Neural cell (in vitro differentiated cells): ENCODE measurements at regions not wholly inside any gene's neighbourhood (a gene's known extent, or its start where the extent isn't known, plus 50 kb on each side); places are given as distances from the start of the nearest gene placed in this dataset.
A peak's percentile ranks its signal among the peaks of the same experiment; 100 is the strongest.

Experiments used
- H2AFZ ChIP-seq: fragments of 200-600, 300-800 bp; sonication (generic), shearing (Covaris generic); 2 replicates; pipeline ENCODE4 v1.6.0; 2014; ENCODE audit warnings: low read depth, mild to moderate bottlenecking, antibody characterized with exemption, low read length, moderate library complexity
- H3F3A ChIP-seq: fragments of 200-600 bp; shearing (Covaris generic); 2 replicates; pipeline ENCODE4 v1.6.1; 2016; ENCODE audit warnings: mild to moderate bottlenecking, moderate library complexity, mixed read lengths, antibody characterized with exemption, low read length; ENCODE audit not compliant: insufficient read depth, poor library complexity, severe bottlenecking
- H3K27ac ChIP-seq: fragments of 200-600, 300-800 bp; sonication (generic), shearing (Covaris generic); 2 replicates; pipeline ENCODE4 v1.5.1; 2014; ENCODE audit warnings: mild to moderate bottlenecking, low read length, moderate library complexity
- H3K27me3 ChIP-seq: fragments of 300-800, 200-600 bp; sonication (generic), shearing (Covaris generic); 2 replicates; pipeline ENCODE4 v1.6.0; 2014; ENCODE audit warnings: mild to moderate bottlenecking, low read depth, low read length, moderate library complexity; ENCODE audit not compliant: insufficient read depth
- H3K36me3 ChIP-seq: fragments of 300-800, 200-600 bp; sonication (generic), shearing (Covaris generic); 2 replicates; pipeline ENCODE4 v1.5.1; 2014; ENCODE audit warnings: mild to moderate bottlenecking, antibody characterized with exemption, low read length, moderate library complexity; ENCODE audit not compliant: insufficient read depth
- H3K4me2 ChIP-seq: fragments of 300-800, 200-600 bp; sonication (generic), shearing (Covaris generic); 2 replicates; pipeline ENCODE4 v1.6.0; 2014; ENCODE audit warnings: mild to moderate bottlenecking, low read length
- H3K4me3 ChIP-seq: fragments of 300-800, 200-600 bp; sonication (generic), shearing (Covaris generic); 2 replicates; pipeline ENCODE4 v1.5.1; 2014; ENCODE audit warnings: mild to moderate bottlenecking, low read length, moderate library complexity
- H3K79me2 ChIP-seq: fragments of 200-600 bp; shearing (Covaris generic); replicated peaks from 2 replicates; pipeline ENCODE4 v1.6.0; 2014; ENCODE audit warnings: mild to moderate bottlenecking, low read length, moderate library complexity; ENCODE audit not compliant: insufficient read depth
- H3K9ac ChIP-seq: fragments of 300-800, 200-600 bp; sonication (generic), shearing (Covaris generic); 2 replicates; pipeline ENCODE4 v1.6.1; 2016; ENCODE audit warnings: mild to moderate bottlenecking, low read length, mixed read lengths
- H3K9me2 ChIP-seq: fragments of 200-600 bp; shearing (Covaris generic); 2 replicates; pipeline ENCODE4 v1.6.1; 2016; ENCODE audit warnings: mild to moderate bottlenecking, low read length, mixed read lengths; ENCODE audit not compliant: insufficient read depth
- H3K9me3 ChIP-seq: fragments of 200-600, 300-800 bp; sonication (generic), shearing (Covaris generic); 2 replicates; pipeline ENCODE4 v1.6.1; 2016; ENCODE audit warnings: mild to moderate bottlenecking, mixed run types, low read length, moderate library complexity, mixed read lengths
- H4K20me1 ChIP-seq: fragments of 200-600 bp; shearing (Covaris generic); 2 replicates; pipeline ENCODE4 v1.6.1; 2016; ENCODE audit warnings: mild to moderate bottlenecking, mixed run types; ENCODE audit not compliant: insufficient read depth
- CTCF ChIP-seq: fragments of 450-650 bp; IDR thresholded peaks from 2 replicates; pipeline ENCODE4 v1.5.1; 2014; ENCODE audit warnings: antibody characterized with exemption, mild to moderate bottlenecking, moderate library complexity; ENCODE audit not compliant: poor library complexity, severe bottlenecking
- EP300 ChIP-seq: fragments of 450-650 bp; conservative IDR thresholded peaks from 2 replicates; pipeline ENCODE4 v1.6.1; 2014; ENCODE audit warnings: antibody characterized with exemption, mild to moderate bottlenecking, moderate library complexity; ENCODE audit not compliant: poor library complexity, severe bottlenecking
- EZH2 ChIP-seq: fragments of 200-600, 300-800 bp; shearing (Covaris generic), sonication (generic); IDR thresholded peaks from 2 replicates; pipeline ENCODE4 v1.6.1; 2014; ENCODE audit warnings: antibody characterized with exemption, low read length, borderline replicate concordance, mild to moderate bottlenecking; ENCODE audit not compliant: insufficient read depth, poor library complexity, severe bottlenecking
- MXI1 ChIP-seq: fragments of 450-650 bp; conservative IDR thresholded peaks from 2 replicates; pipeline ENCODE4 v1.6.1; 2014; ENCODE audit warnings: antibody characterized with exemption, mild to moderate bottlenecking; ENCODE audit not compliant: poor library complexity, severe bottlenecking
- POLR2AphosphoS5 ChIP-seq: IDR thresholded peaks from 2 replicates; pipeline ENCODE4 v1.6.1; 2012
- RAD21 ChIP-seq: fragments of 450-650 bp; conservative IDR thresholded peaks from 2 replicates; pipeline ENCODE4 v1.6.1; 2014; ENCODE audit warnings: antibody characterized with exemption, mild to moderate bottlenecking, moderate library complexity
- SMC3 ChIP-seq: fragments of 450-650 bp; conservative IDR thresholded peaks from 2 replicates; pipeline ENCODE4 v1.6.1; 2014; ENCODE audit warnings: antibody characterized with exemption, mild to moderate bottlenecking, moderate library complexity; ENCODE audit not compliant: poor library complexity
- TAF1 ChIP-seq: IDR thresholded peaks from 2 replicates; pipeline ENCODE4 v1.6.1; 2012; ENCODE audit warnings: low read depth
- TF ChIP-seq, protein P1 (sequence below): IDR thresholded peaks from 2 replicates; pipeline ENCODE4 v1.6.1; 2012; ENCODE audit warnings: borderline replicate concordance

DNA sequence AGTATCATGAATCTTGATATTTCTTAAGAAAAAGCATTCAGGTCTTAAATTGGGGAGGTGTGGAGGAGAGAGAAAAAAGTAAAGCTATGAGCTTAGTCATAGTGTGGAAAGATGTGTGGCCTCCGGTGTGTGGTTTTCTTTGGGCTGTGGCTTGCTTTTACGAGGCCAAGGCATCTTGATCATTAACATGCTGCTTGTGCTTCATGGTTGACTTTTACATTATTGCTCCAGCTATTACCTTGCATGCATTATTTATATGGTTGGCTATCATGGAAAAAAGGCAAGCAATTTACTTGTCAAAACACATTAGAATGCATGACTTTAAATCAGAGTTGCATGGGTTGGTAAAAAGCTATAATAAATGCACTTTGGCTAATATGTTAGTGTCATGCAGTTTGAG lies 300.7 kb upstream of the ADARB2 start:
- H3K9me2 ChIP-seq = no peaks in the 10 kb centered on the region
- H3K27me3 ChIP-seq = no peaks in the 10 kb centered on the region
- H3K9me3 ChIP-seq = no peaks in the 10 kb centered on the region

GRCh38 chr10:2037246-2037645 lies 299.9 kb upstream of the ADARB2 start:
- H3K9me2 ChIP-seq = no peaks in the 10 kb centered on the region
- H4K20me1 ChIP-seq = no peaks in the 10 kb centered on the region
- H2AFZ ChIP-seq = no peak overlapping the region
- H3K79me2 ChIP-seq = no peaks in the 10 kb centered on the region
- no peaks in the 10 kb centered on the region for H3K27me3 ChIP-seq
- no peak overlapping the region for H3K4me3 ChIP-seq
- H3K9me3 ChIP-seq = no peaks in the 10 kb centered on the region
- no peaks in the 10 kb centered on the region for H3F3A ChIP-seq
- no peak for TF ChIP-seq POLR2AphosphoS5
- TF ChIP-seq EP300 = no peak
- no peak for TF ChIP-seq SMC3
- TF ChIP-seq TAF1 = no peak
- TF ChIP-seq, protein P1, sequence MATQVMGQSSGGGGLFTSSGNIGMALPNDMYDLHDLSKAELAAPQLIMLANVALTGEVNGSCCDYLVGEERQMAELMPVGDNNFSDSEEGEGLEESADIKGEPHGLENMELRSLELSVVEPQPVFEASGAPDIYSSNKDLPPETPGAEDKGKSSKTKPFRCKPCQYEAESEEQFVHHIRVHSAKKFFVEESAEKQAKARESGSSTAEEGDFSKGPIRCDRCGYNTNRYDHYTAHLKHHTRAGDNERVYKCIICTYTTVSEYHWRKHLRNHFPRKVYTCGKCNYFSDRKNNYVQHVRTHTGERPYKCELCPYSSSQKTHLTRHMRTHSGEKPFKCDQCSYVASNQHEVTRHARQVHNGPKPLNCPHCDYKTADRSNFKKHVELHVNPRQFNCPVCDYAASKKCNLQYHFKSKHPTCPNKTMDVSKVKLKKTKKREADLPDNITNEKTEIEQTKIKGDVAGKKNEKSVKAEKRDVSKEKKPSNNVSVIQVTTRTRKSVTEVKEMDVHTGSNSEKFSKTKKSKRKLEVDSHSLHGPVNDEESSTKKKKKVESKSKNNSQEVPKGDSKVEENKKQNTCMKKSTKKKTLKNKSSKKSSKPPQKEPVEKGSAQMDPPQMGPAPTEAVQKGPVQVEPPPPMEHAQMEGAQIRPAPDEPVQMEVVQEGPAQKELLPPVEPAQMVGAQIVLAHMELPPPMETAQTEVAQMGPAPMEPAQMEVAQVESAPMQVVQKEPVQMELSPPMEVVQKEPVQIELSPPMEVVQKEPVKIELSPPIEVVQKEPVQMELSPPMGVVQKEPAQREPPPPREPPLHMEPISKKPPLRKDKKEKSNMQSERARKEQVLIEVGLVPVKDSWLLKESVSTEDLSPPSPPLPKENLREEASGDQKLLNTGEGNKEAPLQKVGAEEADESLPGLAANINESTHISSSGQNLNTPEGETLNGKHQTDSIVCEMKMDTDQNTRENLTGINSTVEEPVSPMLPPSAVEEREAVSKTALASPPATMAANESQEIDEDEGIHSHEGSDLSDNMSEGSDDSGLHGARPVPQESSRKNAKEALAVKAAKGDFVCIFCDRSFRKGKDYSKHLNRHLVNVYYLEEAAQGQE = no peak
- no peak for TF ChIP-seq CTCF
- TF ChIP-seq EZH2 = no peak
- no peak for TF ChIP-seq RAD21
- TF ChIP-seq MXI1 = no peak
- no peak overlapping the region for H3K27ac ChIP-seq
- H3K36me3 ChIP-seq = no peaks in the 10 kb centered on the region
- H3K9ac ChIP-seq = no peak overlapping the region
- H3K4me2 ChIP-seq = no peak overlapping the region

More for the DNA sequence above, 300.7 kb upstream of the ADARB2 start:
- no peak overlapping the region for H3K4me2 ChIP-seq
- TF ChIP-seq, protein P1 = peak; percentile 23
- TF ChIP-seq SMC3 (peak; percentile 30), RAD21 (no peak), MXI1 (peak; percentile 10), CTCF (no peak), TAF1 (no peak), POLR2AphosphoS5 (peak; percentile 75), EZH2 (no peak), EP300 (peak; percentile 74)
- H2AFZ ChIP-seq = no peak overlapping the region
- H3K4me3 ChIP-seq = no peak overlapping the region
- H3F3A ChIP-seq = no peaks in the 10 kb centered on the region
- no peaks in the 10 kb centered on the region for H4K20me1 ChIP-seq
- H3K9ac ChIP-seq = no peak overlapping the region
- no peak overlapping the region for H3K27ac ChIP-seq
- no peaks in the 10 kb centered on the region for H3K36me3 ChIP-seq
- H3K79me2 ChIP-seq = no peaks in the 10 kb centered on the region
